Vagina (tissue), 2 donors: ENCODE measurements at regions not wholly inside any gene's neighbourhood (a gene's known extent, or its start where the extent isn't known, plus 50 kb on each side); places are given as distances from the start of the nearest gene placed in this dataset.

Experiments used
- CTCF ChIP-seq, 3 experiments: fragments of 450-650 bp in 2 of 3; fragments of 200-600 bp in 1 of 3; sonication (generic) in 1 of 3; IDR thresholded peaks; one replicate each; pipeline ENCODE4 v1.5.1; 2017 to 2019; ENCODE audit warnings: antibody characterized with exemption in 3 of 3, mild to moderate bottlenecking in 2 of 3, moderate library complexity in 2 of 3
- POLR2AphosphoS5 ChIP-seq, 2 donors: sonication (generic); formaldehyde crosslinking; IDR thresholded peaks; one replicate each; pipeline ENCODE4 v1.9.0; 2017; ENCODE audit warnings: antibody characterized with exemption in 2 of 2, mild to moderate bottlenecking in 2 of 2, low read depth in 1 of 2; ENCODE audit not compliant: insufficient read depth in 1 of 2

GRCh38 chr12:24297516-24297915, 348.0 kb upstream of the SOX5 start:
- no peak for TF ChIP-seq POLR2AphosphoS5 (IDR thresholded peaks at IDR 0.05; ENCODE audit: insufficient read depth in 1 of 2, low read depth in 1 of 2)
- no peak for TF ChIP-seq CTCF (IDR thresholded peaks at IDR 0.05)
